ENCODE measurements at regions not wholly inside any gene's neighbourhood (a gene's known extent, or its start where the extent isn't known, plus 50 kb on each side); places are given as distances from the start of the nearest gene placed in this dataset.
A peak's percentile ranks its signal among the peaks of the same experiment; 100 is the strongest.

GRCh38 chr1:199109160-199109559, 470.3 kb downstream of the PTPRC start:
- DNase-seq (ENCODE audit: low read depth) = no peak

DNA sequence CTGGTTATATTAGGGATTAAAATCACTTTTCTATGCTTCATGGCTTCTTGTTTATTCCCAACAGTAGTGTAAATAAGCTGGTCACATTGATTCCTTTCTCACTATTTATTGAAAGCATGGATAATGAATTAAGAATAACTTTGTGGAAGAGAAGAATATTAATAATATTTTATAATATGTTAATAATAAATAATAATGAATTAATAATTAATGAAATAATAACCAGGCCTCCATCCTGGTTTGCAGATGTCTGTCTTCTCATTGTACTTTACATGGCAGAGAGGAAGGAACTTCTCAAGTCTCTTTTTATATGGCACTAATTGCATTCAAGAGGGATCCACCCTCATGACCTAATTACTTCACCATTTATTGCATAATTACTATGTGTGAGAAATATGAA, 473.5 kb downstream of the PTPRC start:
- no peak for DNase-seq (ENCODE audit: low read depth)

DNA sequence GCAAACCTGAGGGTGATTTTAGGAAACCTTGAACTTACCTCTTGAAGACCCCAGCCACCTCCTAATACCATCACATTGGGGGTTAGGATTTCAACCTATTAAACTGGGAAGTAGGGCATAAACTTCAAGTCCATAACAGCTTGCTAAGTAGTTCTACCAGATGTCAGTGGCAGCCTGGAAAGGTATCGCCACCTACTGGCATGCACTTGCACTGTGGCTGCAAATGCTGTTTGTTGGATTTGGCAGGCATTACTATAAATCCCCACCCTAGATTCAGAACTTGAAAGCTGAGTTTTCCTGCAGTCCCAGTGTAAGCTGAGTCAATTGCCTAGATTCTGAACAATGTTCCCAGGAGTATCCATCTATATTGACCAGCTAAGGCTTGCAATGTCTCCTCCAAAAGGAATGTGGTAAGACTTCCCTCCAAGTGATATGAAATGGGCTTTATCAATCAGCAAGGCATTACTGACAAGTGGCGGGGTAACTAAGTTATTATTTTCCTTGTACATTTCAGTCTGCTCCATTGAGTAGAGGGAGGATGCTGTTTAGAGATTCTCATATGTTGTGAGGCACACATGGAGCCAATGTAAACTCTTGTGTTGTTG, 474.5 kb downstream of the PTPRC start:
- peak; percentile 55 for DNase-seq (ENCODE audit: low read depth)

DNA sequence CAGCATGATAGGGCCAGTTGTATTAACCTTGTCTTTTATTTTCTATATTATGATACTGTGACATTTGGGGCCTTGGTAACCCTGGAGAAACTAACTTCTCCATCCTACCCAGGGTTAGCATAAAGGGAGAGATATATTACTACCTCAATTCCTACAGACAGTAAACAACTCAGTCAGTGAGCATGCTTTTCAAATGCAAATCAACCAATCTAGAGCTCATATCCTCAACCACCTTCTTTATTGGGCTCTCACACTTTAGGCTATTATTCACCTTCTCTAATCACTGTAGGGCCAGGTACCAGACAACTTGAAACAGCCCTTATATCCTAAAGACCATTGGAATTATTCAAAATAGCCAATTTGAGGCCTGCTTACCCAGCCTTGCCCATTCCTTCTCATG, 477.6 kb downstream of the PTPRC start:
- DNase-seq (ENCODE audit: low read depth) = no peak

DNA sequence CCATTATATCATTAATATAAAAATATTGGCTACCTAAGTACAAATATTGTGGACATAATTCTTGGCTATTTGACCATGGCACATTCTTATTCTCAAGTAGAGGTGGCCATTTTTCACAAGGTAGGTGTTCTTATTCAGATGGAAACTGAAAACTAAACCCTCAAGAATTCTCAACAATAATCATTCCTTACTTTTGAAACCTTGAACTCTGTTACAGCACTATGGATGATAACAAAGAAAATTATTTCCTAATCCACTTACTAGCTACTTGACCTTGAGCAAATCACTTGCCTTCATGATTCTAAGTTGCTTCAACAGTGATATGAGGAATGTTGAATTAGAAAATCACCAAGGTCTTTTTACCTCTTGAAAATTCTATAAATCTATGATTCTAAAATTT, 482.2 kb downstream of the PTPRC start:
- DNase-seq (ENCODE audit: low read depth) = no peak

- DNase-seq (ENCODE audit: low read depth) = no peak
Measured at GRCh38 chr1:199122085-199122484, 483.2 kb downstream of the PTPRC start.

DNA sequence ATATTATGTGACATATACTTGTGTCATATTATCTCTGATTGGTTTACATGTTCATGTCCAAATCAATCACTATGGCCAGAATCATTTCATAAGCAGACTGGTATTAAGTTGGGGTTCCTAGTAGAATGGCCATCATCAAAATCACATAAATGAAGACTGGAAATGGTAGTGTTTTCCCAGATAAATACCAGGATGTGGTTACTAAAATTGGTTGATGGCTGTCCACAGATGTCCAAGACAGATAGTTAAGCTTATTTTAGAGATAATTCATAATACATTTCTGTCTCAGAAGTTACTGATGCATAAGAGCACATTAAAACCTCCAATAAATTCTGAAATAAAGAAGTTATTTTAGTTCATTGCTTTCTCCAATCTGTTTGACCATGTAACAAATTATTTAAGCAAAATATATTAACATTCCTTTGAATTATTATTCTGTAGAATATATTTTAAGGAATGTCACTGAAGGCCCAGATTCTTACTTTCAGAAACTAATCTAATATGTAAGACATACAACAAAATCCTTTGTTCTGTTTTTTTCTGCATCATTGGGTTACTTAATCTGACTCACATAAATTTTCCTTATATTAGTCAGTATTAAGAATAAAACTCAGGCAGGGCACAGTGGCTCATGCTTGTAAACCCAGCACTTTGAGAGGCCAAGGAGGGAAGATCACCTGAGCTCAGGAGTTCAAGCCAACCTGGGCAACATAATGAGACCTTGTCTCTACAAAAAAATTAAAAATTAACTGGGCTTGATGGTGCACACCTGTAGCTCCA, 483.9 kb downstream of the PTPRC start:
- DNase-seq (ENCODE audit: low read depth) = no peak

DNA sequence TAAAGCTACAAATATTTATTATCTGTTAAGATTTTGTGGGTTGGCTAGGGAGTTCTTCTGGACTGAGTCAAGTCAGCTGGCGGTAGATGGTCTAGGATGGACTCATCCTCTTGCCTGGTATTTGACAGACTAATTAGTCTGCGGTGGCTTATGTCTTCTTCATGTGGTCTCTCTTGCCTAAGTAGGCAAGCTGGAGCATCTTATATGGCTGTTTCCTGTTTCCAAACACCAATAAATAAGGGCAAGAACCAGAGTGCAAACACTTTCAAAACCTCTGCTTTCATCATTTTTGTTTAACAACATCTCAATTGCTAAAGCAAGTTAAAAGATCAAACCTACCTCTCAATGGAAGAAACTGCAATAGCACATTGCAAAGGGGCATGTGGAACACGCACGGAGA, 484.8 kb downstream of the PTPRC start:
- peak; percentile 9 for DNase-seq (ENCODE audit: low read depth)

- DNase-seq (ENCODE audit: low read depth) = no peak
Measured at GRCh38 chr1:199124351-199124750, 485.5 kb downstream of the PTPRC start.

GRCh38 chr1:199129247-199129646, 490.4 kb downstream of the PTPRC start:
- no peak for DNase-seq (ENCODE audit: low read depth)

GRCh38 chr1:199132006-199132405, 493.2 kb downstream of the PTPRC start:
- no peak for DNase-seq (ENCODE audit: low read depth)

GRCh38 chr1:199135901-199136300, 497.1 kb downstream of the PTPRC start:
- DNase-seq (ENCODE audit: low read depth) = no peak

DNA sequence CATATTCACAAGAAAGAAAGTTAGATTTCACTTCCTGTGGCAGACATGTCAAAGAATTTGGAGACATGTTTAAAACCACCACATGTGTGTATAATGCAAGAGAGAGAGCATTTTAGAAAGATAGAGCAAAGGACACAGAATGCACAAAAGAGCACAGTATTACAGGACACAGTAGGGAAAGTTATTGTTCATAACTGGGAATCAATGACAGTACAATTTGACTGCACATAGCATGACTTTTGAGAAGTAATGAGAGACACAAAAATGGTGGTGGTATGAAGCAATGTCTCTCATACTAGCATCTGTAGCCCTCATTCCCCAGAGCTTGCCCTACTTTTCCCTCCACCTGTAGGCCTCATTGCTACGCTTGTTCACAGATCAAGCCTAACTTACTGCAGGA, 499.2 kb downstream of the PTPRC start:
- DNase-seq (ENCODE audit: low read depth) = no peak

DNA sequence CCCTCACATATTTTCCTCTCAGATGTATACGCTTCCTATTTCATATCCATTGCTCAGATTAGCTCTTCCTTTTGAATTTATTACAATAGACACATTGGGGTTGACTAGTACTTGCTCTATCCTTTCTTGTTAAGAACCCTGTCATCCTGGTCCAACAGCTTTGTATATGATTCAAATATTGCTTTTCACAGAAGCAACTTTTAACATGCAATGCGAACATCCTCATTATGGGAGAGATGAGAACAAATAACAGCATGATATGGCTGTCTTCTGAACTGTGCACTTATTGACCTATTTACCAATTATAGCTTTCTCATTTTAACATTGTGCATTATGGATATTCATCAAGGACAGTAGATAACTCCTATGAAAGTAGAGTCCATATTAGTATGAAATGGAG, 510.8 kb downstream of the PTPRC start:
- DNase-seq (ENCODE audit: low read depth) = no peak

DNA sequence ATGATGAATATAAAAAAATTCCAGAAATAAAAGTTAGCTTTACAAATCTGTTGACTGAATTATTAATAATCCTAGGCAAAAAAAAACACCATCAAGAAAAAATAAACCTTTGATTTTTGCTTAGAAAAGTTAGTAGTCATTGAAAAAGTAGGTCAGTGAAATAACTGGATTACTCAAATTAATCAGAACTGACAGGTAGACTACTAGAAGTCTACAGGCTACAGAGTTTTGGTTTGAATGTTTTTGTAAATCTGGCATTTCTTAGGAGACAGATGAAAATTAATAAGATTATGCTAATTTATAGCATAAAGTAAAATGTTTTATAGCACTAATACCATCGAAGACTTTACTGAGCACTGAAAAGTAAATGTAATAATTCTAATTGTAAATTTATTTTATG, 511.9 kb downstream of the PTPRC start:
- DNase-seq (ENCODE audit: low read depth) = no peak

- DNase-seq (ENCODE audit: low read depth) = no peak
Measured at GRCh38 chr1:199151634-199152425, 513.0 kb downstream of the PTPRC start.

- no peak for DNase-seq (ENCODE audit: low read depth)
Measured at GRCh38 chr1:199152676-199153075, 513.8 kb downstream of the PTPRC start.

DNA sequence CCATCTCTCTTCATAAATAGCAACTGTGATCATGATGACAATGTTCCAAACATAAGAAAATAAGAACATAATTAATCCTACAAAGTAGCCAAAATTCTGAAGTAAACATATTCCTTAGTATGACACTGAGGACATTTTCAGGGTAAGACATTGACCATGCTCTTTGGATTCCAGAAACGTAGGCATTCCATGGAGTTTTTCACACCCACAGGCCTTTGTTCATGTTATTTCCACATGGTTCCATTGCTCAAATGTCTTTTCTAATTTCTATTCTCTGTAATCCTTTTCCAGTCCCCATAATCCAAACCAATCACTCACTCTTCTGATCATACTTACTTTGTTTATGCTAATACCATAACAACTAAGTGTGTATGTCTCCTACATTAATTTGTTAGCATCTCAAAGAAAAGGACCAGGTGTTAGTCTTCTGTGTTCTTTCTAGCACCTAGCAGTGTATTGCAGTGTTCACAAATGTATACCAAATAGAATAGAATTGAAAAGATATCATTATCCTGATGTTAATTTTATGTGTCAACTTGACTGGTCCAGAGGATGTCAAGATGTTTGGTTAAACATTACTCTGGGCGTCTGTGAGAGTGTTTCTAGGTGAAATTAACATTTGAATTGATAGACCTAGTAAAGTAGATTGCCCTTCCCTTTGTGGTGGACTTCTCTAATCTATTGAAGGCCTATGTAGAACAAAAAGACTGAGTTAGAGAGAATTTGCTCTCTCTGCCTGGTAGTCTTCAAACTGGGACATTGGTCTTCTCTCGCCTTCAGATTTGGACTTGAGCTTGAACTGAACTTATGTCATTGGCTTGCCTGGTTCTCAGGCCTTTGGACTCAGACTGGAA, 516.6 kb downstream of the PTPRC start:
- DNase-seq (ENCODE audit: low read depth) = no peak

DNA sequence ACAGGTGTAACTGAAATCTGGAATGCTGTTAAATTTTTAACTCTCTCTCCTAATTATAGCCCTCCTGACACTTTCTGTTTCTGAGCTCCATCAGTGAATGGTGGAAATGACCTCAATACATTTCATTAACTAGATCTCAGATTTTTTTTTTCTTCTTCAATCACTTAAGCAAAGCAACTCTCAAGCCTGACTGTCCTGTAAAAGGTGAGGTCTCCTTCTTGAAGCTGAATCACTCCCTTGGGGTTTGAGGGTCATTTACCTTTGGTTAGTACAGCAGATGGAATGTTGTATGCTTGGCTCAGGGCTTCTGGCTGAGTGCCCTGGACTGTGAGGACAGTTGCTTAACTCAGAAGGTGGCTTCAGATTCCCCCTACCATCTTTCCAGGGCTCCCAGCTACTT, 518.7 kb downstream of the PTPRC start:
- DNase-seq (ENCODE audit: low read depth) = no peak

GRCh38 chr1:199160521-199161318, 521.9 kb downstream of the PTPRC start:
- no peak for DNase-seq (ENCODE audit: low read depth)

DNA sequence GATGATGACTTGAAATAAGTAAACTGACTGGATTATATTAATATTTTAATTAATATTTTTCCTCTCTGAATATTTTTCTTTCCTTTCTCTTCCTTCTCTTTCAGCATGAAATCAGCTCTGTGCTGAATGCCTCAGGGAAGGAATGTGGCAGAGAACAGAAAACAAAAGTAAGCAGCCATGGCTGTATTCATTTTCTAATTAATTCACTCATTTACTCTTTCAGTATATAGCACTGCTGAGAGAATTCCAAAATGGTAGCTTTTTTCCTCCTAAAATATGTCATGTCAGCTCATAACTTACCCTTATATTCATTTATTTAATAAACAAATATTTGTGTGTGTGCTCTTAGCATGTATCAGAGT, 522.5 kb downstream of the PTPRC start:
- no peak for DNase-seq (ENCODE audit: low read depth)

All from fibroblast of gingiva (primary cell).